ENCODE measurements at regions not wholly inside any gene's neighbourhood (a gene's known extent, or its start where the extent isn't known, plus 50 kb on each side); places are given as distances from the start of the nearest gene placed in this dataset.

GRCh38 chr6:134519465-134519864 lies 201.6 kb upstream of the SGK1 start (continued):
- TF ChIP-seq REST (IDR thresholded peaks at IDR 0.05; ENCODE audit: borderline replicate concordance) = no peak
- TF ChIP-seq REST (CRISPR knock-in tag; IDR thresholded peaks at IDR 0.05; ENCODE audit: low read depth) = no peak
- TF ChIP-seq NFE2 (IDR thresholded peaks at IDR 0.05; ENCODE audit: low read depth) = no peak
- no peak for TF ChIP-seq ZKSCAN8 (CRISPR knock-in tag; IDR thresholded peaks at IDR 0.05)
- no peak for TF ChIP-seq NEUROD1 (IDR thresholded peaks at IDR 0.05; ENCODE audit: borderline replicate concordance, low read depth, low read length, partially characterized antibody)
- TF ChIP-seq NKRF (IDR thresholded peaks at IDR 0.05; ENCODE audit: borderline replicate concordance) = no peak
- TF ChIP-seq ELF2 (CRISPR knock-in tag; IDR thresholded peaks at IDR 0.05) = peak; percentile 28; the same call in 1 of the 2 replicates
- no peak for TF ChIP-seq FOXJ3 (CRISPR knock-in tag; IDR thresholded peaks at IDR 0.05)
- no peak for TF ChIP-seq ZFP36 (IDR thresholded peaks at IDR 0.05; ENCODE audit: low read depth, low read length, partially characterized antibody)
- no peak for TF ChIP-seq E2F4 (CRISPR knock-in tag; IDR thresholded peaks at IDR 0.05; ENCODE audit: low read depth)
- TF ChIP-seq E2F3 (CRISPR knock-in tag; IDR thresholded peaks at IDR 0.05) = no peak
- TF ChIP-seq ZZZ3 (IDR thresholded peaks at IDR 0.05) = no peak
- TF ChIP-seq NFIX (CRISPR knock-in tag; IDR thresholded peaks at IDR 0.05; ENCODE audit: low read depth) = no peak
- no peak for TF ChIP-seq ZNF134 (CRISPR knock-in tag; conservative IDR thresholded peaks at IDR 0.05)
- no peak for TF ChIP-seq USF1 (CRISPR knock-in tag; IDR thresholded peaks at IDR 0.05)
- no peak for TF ChIP-seq MCM5 (IDR thresholded peaks at IDR 0.05; ENCODE audit: low read depth)
- no peak for TF ChIP-seq BRF1 (IDR thresholded peaks at IDR 0.05; ENCODE audit: borderline replicate concordance, extremely low read depth, insufficient read length)
- TF ChIP-seq PHTF2 (CRISPR knock-in tag; IDR thresholded peaks at IDR 0.05) = no peak
- TF ChIP-seq TSC22D4 (tag; IDR thresholded peaks at IDR 0.05) = no peak
